H1 (cell line): ENCODE measurements at regions not wholly inside any gene's neighbourhood (a gene's known extent, or its start where the extent isn't known, plus 50 kb on each side); places are given as distances from the start of the nearest gene placed in this dataset.
A peak's percentile ranks its signal among the peaks of the same experiment; 100 is the strongest.

Source experiments
- CTCF ChIA-PET: fragments of 300-600 bp; sonication (Branson Sonifier 250); formaldehyde crosslinking; loops from one replicate; lab custom pipeline; 2021; ENCODE audit not compliant: partially characterized antibody; lab: Charles Lee
- POLR2A ChIA-PET: fragments of 300-600 bp; sonication (Branson Sonifier 250); formaldehyde crosslinking; loops from one replicate; lab custom pipeline; 2021; ENCODE audit warnings: inconsistent platforms; ENCODE audit not compliant: partially characterized antibody; lab: Charles Lee
- DNase-seq, 2 experiments: peaks; one replicate each; pipeline versions ENCODE4 v3.0.0 to v3.0.0-alpha.2; 2010 to 2022; ENCODE audit warnings: low spot score in 2 of 2, low read depth in 1 of 2, mixed read lengths in 1 of 2
- FAIRE-seq: peaks from 2 replicates; lab custom pipeline; 2011; peaks lifted over from hg19 to GRCh38; lab: Jason Lieb, UNC
- H2AFZ ChIP-seq: 2 replicates; pipeline ENCODE4 v1.8.1; 2012; ENCODE audit warnings: low read length, inconsistent platforms
- H2AK5ac ChIP-seq: 2 replicates; pipeline ENCODE4 v1.6.1; 2013; ENCODE audit warnings: low read depth, low read length
- H2BK120ac ChIP-seq: replicated peaks from 2 replicates; pipeline ENCODE3; 2013; ENCODE audit warnings: low read depth, low read length, inconsistent platforms
- H2BK12ac ChIP-seq: 2 replicates; pipeline ENCODE4 v1.6.1; 2013; ENCODE audit warnings: low read depth, low read length
- H2BK15ac ChIP-seq: 2 replicates; pipeline ENCODE4 v1.6.1; 2013; ENCODE audit warnings: low read length
- H2BK20ac ChIP-seq: 2 replicates; pipeline ENCODE4 v1.6.1; 2013; ENCODE audit warnings: low read length
- H2BK5ac ChIP-seq: 2 replicates; pipeline ENCODE4 v1.6.1; 2013; ENCODE audit warnings: low read depth, low read length
- H3K14ac ChIP-seq: 2 replicates; pipeline ENCODE4 v1.6.1; 2013; ENCODE audit warnings: inconsistent platforms; ENCODE audit not compliant: insufficient read length
- H3K18ac ChIP-seq: 2 replicates; pipeline ENCODE4 v1.6.1; 2013; ENCODE audit warnings: low read length; ENCODE audit errors: extremely low read depth
- H3K23ac ChIP-seq: 2 replicates; pipeline ENCODE4 v1.6.1; 2013; ENCODE audit warnings: inconsistent platforms; ENCODE audit not compliant: insufficient read length
- H3K23me2 ChIP-seq: 2 replicates; pipeline ENCODE4 v1.6.1; 2013; ENCODE audit warnings: low read depth, low read length
- H3K27ac ChIP-seq: 2 replicates; pipeline ENCODE4 v1.6.1; 2011; ENCODE audit warnings: low read depth, low read length, inconsistent platforms
- H3K27me3 ChIP-seq, 4 experiments: replicated peaks in 1 of 4; 1 replicate in 1 of 4; 2 replicates in 3 of 4; pipeline versions ENCODE4 v1.6.1 to v1.8.1; 2011 to 2013; ENCODE audit warnings: low read length in 3 of 4, mild to moderate bottlenecking in 3 of 4, inconsistent platforms in 2 of 4, mixed read lengths in 2 of 4, moderate library complexity in 1 of 4; ENCODE audit not compliant: control insufficient read depth in 3 of 4, insufficient read depth in 3 of 4; ENCODE audit errors: extremely low read depth in 1 of 4
- H3K36me3 ChIP-seq, 4 experiments: 2 replicates each; pipeline versions ENCODE4 v1.6.1 to v1.8.1; 2011 to 2013; ENCODE audit warnings: mild to moderate bottlenecking in 4 of 4, low read length in 3 of 4, moderate library complexity in 2 of 4, control low read depth in 1 of 4, inconsistent platforms in 1 of 4; ENCODE audit not compliant: insufficient read depth in 4 of 4, control insufficient read depth in 2 of 4
- H3K4ac ChIP-seq: replicated peaks from 2 replicates; pipeline ENCODE3; 2013; ENCODE audit warnings: low read length, low read depth, mixed read lengths, inconsistent platforms; ENCODE audit not compliant: insufficient read length
- H3K4me1 ChIP-seq, 4 experiments: replicated peaks in 1 of 4; 1 replicate in 1 of 4; 2 replicates in 3 of 4; pipeline versions ENCODE4 v1.6.1 to v1.8.1; 2011 to 2013; ENCODE audit warnings: low read length in 3 of 4, inconsistent platforms in 2 of 4, mixed read lengths in 1 of 4; ENCODE audit not compliant: insufficient read depth in 4 of 4, control insufficient read depth in 3 of 4
- H3K4me2 ChIP-seq, 2 experiments: 2 replicates each; pipeline versions ENCODE4 v1.6.1 to v1.8.1; 2011 to 2013; ENCODE audit warnings: low read depth in 2 of 2, low read length in 2 of 2, control low read depth in 1 of 2, inconsistent platforms in 1 of 2, mild to moderate bottlenecking in 1 of 2; ENCODE audit not compliant: insufficient read depth in 1 of 2
- H3K4me3 ChIP-seq, 4 experiments: fragments of 200-600, 300-600 bp in 1 of 4; sonication (generic), shearing (Covaris generic), sonication (Bioruptor Twin) in 1 of 4; 2 replicates each; pipeline versions ENCODE4 v1.5.1 to v1.8.1; 2011 to 2016; ENCODE audit warnings: low read length in 4 of 4, low read depth in 3 of 4, control low read depth in 2 of 4, inconsistent platforms in 2 of 4, mild to moderate bottlenecking in 2 of 4, mixed read lengths in 1 of 4, moderate library complexity in 1 of 4; ENCODE audit not compliant: insufficient read depth in 2 of 4; ENCODE audit errors: extremely low read depth in 1 of 4
- H3K56ac ChIP-seq: replicated peaks from 2 replicates; pipeline ENCODE3; 2013; ENCODE audit warnings: low read depth, mild to moderate bottlenecking, mixed read lengths, low read length, inconsistent platforms; ENCODE audit not compliant: insufficient read length
- H3K79me1 ChIP-seq: 2 replicates; pipeline ENCODE4 v1.6.1; 2013; ENCODE audit warnings: low read depth, low read length, control low read depth
- H3K79me2 ChIP-seq, 2 experiments: 2 replicates each; pipeline versions ENCODE4 v1.6.1 to v1.8.1; 2012 to 2013; ENCODE audit warnings: low read length in 2 of 2, mild to moderate bottlenecking in 2 of 2, inconsistent platforms in 1 of 2; ENCODE audit not compliant: insufficient read depth in 2 of 2, control insufficient read depth in 1 of 2
- H3K9ac ChIP-seq, 4 experiments: replicated peaks in 1 of 4; 1 replicate in 1 of 4; 2 replicates in 3 of 4; pipeline versions ENCODE4 v1.6.1 to v1.8.1; 2011 to 2013; ENCODE audit warnings: low read depth in 3 of 4, low read length in 3 of 4, control low read depth in 2 of 4, mild to moderate bottlenecking in 2 of 4, moderate library complexity in 2 of 4, inconsistent platforms in 1 of 4; ENCODE audit errors: extremely low read depth in 1 of 4
- H3K9me3 ChIP-seq, 2 experiments: 2 replicates each; pipeline versions ENCODE4 v1.6.1 to v1.8.1; 2012 to 2013; ENCODE audit warnings: mild to moderate bottlenecking in 2 of 2, moderate library complexity in 2 of 2, control low read depth in 1 of 2, inconsistent platforms in 1 of 2, low read depth in 1 of 2, low read length in 1 of 2, mixed read lengths in 1 of 2; ENCODE audit not compliant: insufficient read depth in 2 of 2
- H4K20me1 ChIP-seq, 2 experiments: replicated peaks in 1 of 2; 2 replicates each; pipeline versions ENCODE3 to v1.8.1; 2011 to 2013; ENCODE audit warnings: inconsistent platforms in 2 of 2, low read length in 2 of 2, mild to moderate bottlenecking in 1 of 2; ENCODE audit not compliant: insufficient read depth in 2 of 2, control insufficient read depth in 1 of 2
- H4K5ac ChIP-seq: 2 replicates; pipeline ENCODE4 v1.6.1; 2013; ENCODE audit warnings: low read length, low read depth, mixed read lengths, inconsistent platforms; ENCODE audit not compliant: insufficient read length
- H4K8ac ChIP-seq: 2 replicates; pipeline ENCODE4 v1.8.0; 2013; ENCODE audit warnings: mild to moderate bottlenecking, moderate library complexity, low read length, inconsistent platforms; ENCODE audit not compliant: insufficient read depth; ENCODE audit errors: extremely low read depth
- H4K91ac ChIP-seq: replicated peaks from 2 replicates; pipeline ENCODE3; 2013; ENCODE audit warnings: low read length, mixed read lengths, inconsistent platforms; ENCODE audit not compliant: insufficient read length
- CREB1 ChIP-seq: IDR thresholded peaks from 2 replicates; pipeline ENCODE4 v1.6.1; 2012; ENCODE audit warnings: inconsistent platforms
- FOSL1 ChIP-seq: IDR thresholded peaks from 2 replicates; pipeline ENCODE4 v1.6.1; 2011; ENCODE audit warnings: mild to moderate bottlenecking, low read depth, low read length, moderate library complexity; ENCODE audit not compliant: insufficient read depth
- JUND ChIP-seq: IDR thresholded peaks from 2 replicates; pipeline ENCODE4 v1.6.1; 2011; ENCODE audit warnings: mild to moderate bottlenecking, improper control_type of control experiment, low read length
- KDM1A ChIP-seq: fragments of 200-600, 300-600 bp; sonication (generic); IDR thresholded peaks from 2 replicates; pipeline ENCODE4 v1.7.1; 2016; ENCODE audit warnings: mild to moderate bottlenecking, low read length, borderline replicate concordance
- MAFK ChIP-seq: IDR thresholded peaks from 2 replicates; pipeline ENCODE4 v1.6.1; 2012; ENCODE audit warnings: low read depth, mild to moderate bottlenecking, improper control_type of control experiment, low read length
- POLR2AphosphoS5 ChIP-seq: IDR thresholded peaks from 2 replicates; pipeline ENCODE4 v1.6.1; 2011; ENCODE audit warnings: low read depth, low read length
- RNF2 ChIP-seq: fragments of 200-900, 300-1000 bp; sonication (generic); IDR thresholded peaks from 2 replicates; pipeline ENCODE4 v1.7.1; 2016; ENCODE audit warnings: borderline replicate concordance, low read depth, mild to moderate bottlenecking, antibody characterized with exemption, low read length; ENCODE audit not compliant: poor library complexity, severe bottlenecking; ENCODE audit errors: missing control alignments
- SAP30 ChIP-seq: fragments of 300-600 bp; sonication (generic); IDR thresholded peaks from 2 replicates; pipeline ENCODE4 v1.7.1; 2012; ENCODE audit warnings: low read length, moderate library complexity, mild to moderate bottlenecking, inconsistent platforms; ENCODE audit not compliant: insufficient read depth, insufficient replicate concordance
- SIN3A ChIP-seq, 2 experiments: IDR thresholded peaks in 1 of 2; conservative IDR thresholded peaks in 1 of 2; 2 replicates each; pipeline ENCODE4 v1.6.1; 2011 to 2012; ENCODE audit warnings: low read length in 2 of 2, improper control_type of control experiment in 1 of 2, low read depth in 1 of 2, mild to moderate bottlenecking in 1 of 2
- SIRT6 ChIP-seq: IDR thresholded peaks from one replicate; pipeline ENCODE4 v1.7.1; 2012; ENCODE audit warnings: low read length, inconsistent platforms
- SIX5 ChIP-seq: IDR thresholded peaks from 2 replicates; pipeline ENCODE4 v1.6.1; 2011; ENCODE audit warnings: mild to moderate bottlenecking, low read depth, low read length
- TAF1 ChIP-seq: IDR thresholded peaks from 2 replicates; pipeline ENCODE4 v1.6.1; 2011; ENCODE audit warnings: mild to moderate bottlenecking, low read depth, low read length
- WGBS, 2 experiments: shearing (Covaris generic) in 1 of 2; methylation state at CpG; one replicate each; pipeline versions ENCODE4 v1.1.6 to v1.1.7; 2013 to 2015; ENCODE audit warnings: low lambda C conversion rate in 2 of 2, mixed read lengths in 2 of 2, inconsistent platforms in 1 of 2, low coverage in 1 of 2, missing lambda C conversion rate in 1 of 2; ENCODE audit not compliant: insufficient replicate concordance in 2 of 2, insufficient coverage in 1 of 2, insufficient read length in 1 of 2; ENCODE audit errors: extremely low coverage in 1 of 2, missing lambda C conversion rate in 1 of 2; 5-methylcytosine and 5-hydroxymethylcytosine counted together
- TF ChIP-seq, protein P1 (sequence below): IDR thresholded peaks from 2 replicates; pipeline ENCODE4 v1.6.1; 2012; ENCODE audit warnings: inconsistent platforms

DNA sequence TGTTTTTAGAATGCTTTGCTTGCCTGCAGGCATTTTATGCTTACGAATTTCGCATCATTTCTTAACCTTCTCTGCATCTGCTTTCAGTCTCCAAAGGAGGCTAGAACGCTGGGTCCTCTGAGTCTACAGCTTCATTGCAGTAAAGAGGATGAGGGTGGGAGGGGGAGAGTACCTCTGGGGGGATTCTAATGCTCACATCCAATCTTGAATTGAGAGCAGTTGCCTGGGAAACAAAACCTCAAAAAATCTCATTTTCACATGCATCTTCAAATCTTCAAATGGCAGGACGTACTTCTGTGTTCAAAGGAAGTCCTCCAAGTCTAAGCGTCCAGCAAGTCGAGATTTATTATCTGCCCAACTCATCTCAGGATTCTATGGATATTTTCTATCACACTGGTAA, 100.7 kb upstream of the PRKCQ start:
- H3K18ac ChIP-seq = no peak overlapping the region
- no peak overlapping the region for H3K23ac ChIP-seq
- no peaks in the 10 kb centered on the region for H3K27me3 ChIP-seq
- H4K91ac ChIP-seq = no peak overlapping the region
- no peak overlapping the region for H2BK5ac ChIP-seq
- H2BK15ac ChIP-seq = no peak overlapping the region
- H3K23me2 ChIP-seq = no peaks in the 10 kb centered on the region
- FAIRE-seq = no peak
- POLR2A ChIA-PET = interaction anchor here (0.6 kb wide), 1 partner anchor 29 kb away, joined by 3 read pairs; no protein-coding TSS in a partner anchor
- no peak overlapping the region for H3K14ac ChIP-seq
- no peak overlapping the region for H3K4me3 ChIP-seq
- no peak overlapping the region for H2BK120ac ChIP-seq
- H2BK20ac ChIP-seq = no peak overlapping the region
- no peak overlapping the region for H3K4ac ChIP-seq
- H3K4me1 ChIP-seq = no peaks in the 10 kb centered on the region; a peak in 1 of 7 replicates
- TF ChIP-seq, protein P1, sequence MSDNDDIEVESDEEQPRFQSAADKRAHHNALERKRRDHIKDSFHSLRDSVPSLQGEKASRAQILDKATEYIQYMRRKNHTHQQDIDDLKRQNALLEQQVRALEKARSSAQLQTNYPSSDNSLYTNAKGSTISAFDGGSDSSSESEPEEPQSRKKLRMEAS = no peak
- no peak for TF ChIP-seq SIX5
- TF ChIP-seq RNF2 = no peak
- no peak for TF ChIP-seq TAF1
- no peak for TF ChIP-seq SIN3A (conservative IDR thresholded peaks at IDR 0.05 in 1 of 2, IDR thresholded peaks at IDR 0.05 in 1 of 2; ENCODE audit: low read depth in 1 of 2, low read length in 2 of 2)
- TF ChIP-seq MAFK = no peak
- TF ChIP-seq SAP30 = no peak
- no peak for TF ChIP-seq FOSL1
- no peak for TF ChIP-seq KDM1A
- TF ChIP-seq SIRT6 = no peak
- no peak for TF ChIP-seq JUND
- no peak for TF ChIP-seq CREB1
- no peak for TF ChIP-seq POLR2AphosphoS5
- TF ChIP-seq, all 59 proteins: peak for 0
- no peak overlapping the region for H4K5ac ChIP-seq
- H2BK12ac ChIP-seq = no peak overlapping the region
- no peaks in the 10 kb centered on the region for H3K9me3 ChIP-seq
- no peak overlapping the region for H3K9ac ChIP-seq
- WGBS, 2 experiments = 90% methylated on average over 6 of the region's 6 CpGs; no CpG with 5 or more reads in 1 of the 2 experiments
- H3K27ac ChIP-seq = no peak overlapping the region
- peak overlapping the region; percentile 35; the same call in 1 of the 2 replicates for H2AFZ ChIP-seq
- H3K36me3 ChIP-seq = no peaks in the 10 kb centered on the region
- CTCF ChIA-PET = no interaction called here
- no peaks in the 10 kb centered on the region for H4K20me1 ChIP-seq
- H2AK5ac ChIP-seq = no peak overlapping the region
- H3K4me2 ChIP-seq = no peak overlapping the region
- H3K79me1 ChIP-seq = no peaks in the 10 kb centered on the region
- no peaks in the 10 kb centered on the region for H3K79me2 ChIP-seq
- H3K56ac ChIP-seq = no peak overlapping the region
- no peak for DNase-seq
- no peak overlapping the region for H4K8ac ChIP-seq
